DND-41 (cell line): ENCODE measurements at regions not wholly inside any gene's neighbourhood (a gene's known extent, or its start where the extent isn't known, plus 50 kb on each side); places are given as distances from the start of the nearest gene placed in this dataset.

Experiments used
- CTCF ChIP-seq: IDR thresholded peaks from 2 replicates; pipeline ENCODE4 v1.5.1; 2012; ENCODE audit warnings: borderline replicate concordance, low read length, moderate library complexity, mild to moderate bottlenecking; ENCODE audit not compliant: poor library complexity, severe bottlenecking; ENCODE audit errors: extremely low read depth
- EZH2 ChIP-seq: IDR thresholded peaks from 3 replicates; pipeline ENCODE4 v1.6.1; 2012; ENCODE audit warnings: borderline replicate concordance, low read depth, mild to moderate bottlenecking, moderate library complexity, low read length, inconsistent platforms; ENCODE audit not compliant: severe bottlenecking

GRCh38 chr10:108384378-108384777 lies 1219.9 kb upstream of the SORCS1 start:
- TF ChIP-seq CTCF (no peak), EZH2 (no peak)
